H9 (cell line): ENCODE measurements at regions not wholly inside any gene's neighbourhood (a gene's known extent, or its start where the extent isn't known, plus 50 kb on each side); places are given as distances from the start of the nearest gene placed in this dataset.

Source experiments
- DNase-seq: peaks from one replicate; pipeline ENCODE4 v3.0.0-alpha.2; 2017
- H2AFZ ChIP-seq: one replicate; pipeline ENCODE4 v1.6.1; 2013; ENCODE audit warnings: mild to moderate bottlenecking, low read length, control low read depth, moderate library complexity
- H2AK5ac ChIP-seq: 2 replicates; pipeline ENCODE4 v1.6.1; 2013; ENCODE audit warnings: low read length, control low read depth, mixed read lengths; ENCODE audit not compliant: insufficient read length
- H2BK120ac ChIP-seq: one replicate; pipeline ENCODE4 v1.6.1; 2013; ENCODE audit warnings: low read depth, mild to moderate bottlenecking, low read length, control low read depth, inconsistent platforms; ENCODE audit not compliant: poor library complexity, severe bottlenecking
- H2BK12ac ChIP-seq: 2 replicates; pipeline ENCODE4 v1.6.1; 2013; ENCODE audit warnings: low read length, control low read depth, mixed read lengths, low read depth; ENCODE audit not compliant: insufficient read length
- H2BK15ac ChIP-seq: 2 replicates; pipeline ENCODE4 v1.6.1; 2013; ENCODE audit warnings: low read depth, low read length, control low read depth
- H2BK20ac ChIP-seq: one replicate; pipeline ENCODE4 v1.6.1; 2013; ENCODE audit warnings: low read depth, mild to moderate bottlenecking, low read length, control low read depth, inconsistent platforms; ENCODE audit not compliant: poor library complexity, severe bottlenecking
- H2BK5ac ChIP-seq: 2 replicates; pipeline ENCODE4 v1.6.1; 2013; ENCODE audit warnings: low read length, control low read depth, mixed read lengths; ENCODE audit not compliant: insufficient read length
- H3K14ac ChIP-seq: 2 replicates; pipeline ENCODE4 v1.6.1; 2013; ENCODE audit warnings: low read length, control low read depth; ENCODE audit not compliant: insufficient read depth
- H3K18ac ChIP-seq: 2 replicates; pipeline ENCODE4 v1.6.1; 2013; ENCODE audit warnings: low read depth, mild to moderate bottlenecking, mixed read lengths, low read length, control low read depth; ENCODE audit not compliant: insufficient read length
- H3K23ac ChIP-seq: 2 replicates; pipeline ENCODE4 v1.6.1; 2013; ENCODE audit warnings: low read length, control low read depth, mixed read lengths, low read depth; ENCODE audit not compliant: insufficient read length
- H3K23me2 ChIP-seq: 2 replicates; pipeline ENCODE4 v1.6.1; 2013; ENCODE audit warnings: low read depth, mild to moderate bottlenecking, mixed read lengths, low read length, control low read depth; ENCODE audit not compliant: insufficient read length, poor library complexity, severe bottlenecking
- H3K27ac ChIP-seq: 2 replicates; pipeline ENCODE4 v1.5.1; 2013; ENCODE audit warnings: low read length, control low read depth, mixed read lengths, low read depth; ENCODE audit not compliant: insufficient read length
- H3K27me3 ChIP-seq: 2 replicates; pipeline ENCODE4 v1.6.1; 2013; ENCODE audit warnings: low read length, control low read depth, inconsistent platforms; ENCODE audit not compliant: insufficient read depth
- H3K4ac ChIP-seq: 2 replicates; pipeline ENCODE4 v1.6.1; 2013; ENCODE audit warnings: low read depth, mild to moderate bottlenecking, control low read depth, inconsistent platforms, low read length, moderate library complexity
- H3K4me1 ChIP-seq: 2 replicates; pipeline ENCODE4 v1.6.1; 2013; ENCODE audit warnings: low read length, control low read depth, inconsistent platforms; ENCODE audit not compliant: insufficient read depth
- H3K4me2 ChIP-seq: 2 replicates; pipeline ENCODE4 v1.6.1; 2013; ENCODE audit warnings: low read length, control low read depth, mixed read lengths; ENCODE audit not compliant: insufficient read length, insufficient read depth
- H3K56ac ChIP-seq: 2 replicates; pipeline ENCODE4 v1.6.1; 2013; ENCODE audit warnings: low read depth, mild to moderate bottlenecking, mixed read lengths, low read length, control low read depth; ENCODE audit not compliant: insufficient read length
- H3K79me1 ChIP-seq: 2 replicates; pipeline ENCODE4 v1.6.1; 2013; ENCODE audit warnings: low read depth, mild to moderate bottlenecking, moderate library complexity, low read length, control low read depth, inconsistent platforms; ENCODE audit not compliant: insufficient read depth, poor library complexity, severe bottlenecking
- H3K79me2 ChIP-seq: 2 replicates; pipeline ENCODE4 v1.6.1; 2013; ENCODE audit warnings: low read length, control low read depth, inconsistent platforms; ENCODE audit not compliant: insufficient read depth
- H3K9ac ChIP-seq: 2 replicates; pipeline ENCODE4 v1.6.1; 2013; ENCODE audit warnings: low read length, control low read depth, mixed read lengths; ENCODE audit not compliant: insufficient read length; ENCODE audit errors: extremely low read depth
- H3K9me3 ChIP-seq: one replicate; pipeline ENCODE4 v1.6.1; 2013; ENCODE audit warnings: low read depth, low read length, inconsistent platforms; ENCODE audit not compliant: control insufficient read depth
- H3T11ph ChIP-seq: one replicate; pipeline ENCODE4 v1.6.1; 2013; ENCODE audit warnings: mild to moderate bottlenecking, low read length, control low read depth, inconsistent platforms
- H4K20me1 ChIP-seq: one replicate; pipeline ENCODE4 v1.6.1; 2013; ENCODE audit not compliant: control insufficient read depth, insufficient read length, insufficient read depth
- H4K5ac ChIP-seq: 2 replicates; pipeline ENCODE4 v1.6.1; 2013; ENCODE audit warnings: low read depth, mild to moderate bottlenecking, mixed read lengths, low read length, control low read depth; ENCODE audit not compliant: insufficient read length
- H4K8ac ChIP-seq: replicated peaks from 2 replicates; pipeline ENCODE4 v1.6.1; 2013; ENCODE audit warnings: low read length, control low read depth, mixed read lengths, low read depth; ENCODE audit not compliant: insufficient read length
- H4K91ac ChIP-seq: 2 replicates; pipeline ENCODE4 v1.6.1; 2013; ENCODE audit warnings: low read depth, mild to moderate bottlenecking, moderate library complexity, mixed read lengths, low read length, control low read depth; ENCODE audit not compliant: insufficient read length
- H3K27ac Mint-ChIP-seq, 3 experiments: 2 replicates in 2 of 3; 3 replicates in 1 of 3; pipeline ENCODE4 v1.8.0; 2020 to 2021; ENCODE audit warnings: mixed read lengths in 3 of 3, mild to moderate bottlenecking in 1 of 3, moderate library complexity in 1 of 3
- H3K27me3 Mint-ChIP-seq: 2 replicates; pipeline ENCODE4 v1.8.0; 2021; ENCODE audit warnings: low read depth, mild to moderate bottlenecking, moderate library complexity, mixed read lengths
- H3K36me3 Mint-ChIP-seq, 3 experiments: 2 replicates in 2 of 3; 3 replicates in 1 of 3; pipeline ENCODE4 v1.8.0; 2020 to 2021; ENCODE audit warnings: low read depth in 3 of 3, mixed read lengths in 3 of 3; ENCODE audit not compliant: insufficient read depth in 1 of 3
- H3K4me1 Mint-ChIP-seq, 2 experiments: 2 replicates each; pipeline ENCODE4 v1.8.0; 2020; ENCODE audit warnings: mixed read lengths in 2 of 2
- H3K4me3 Mint-ChIP-seq, 2 experiments: 2 replicates in 1 of 2; 3 replicates in 1 of 2; pipeline ENCODE4 v1.8.0; 2020 to 2021; ENCODE audit warnings: mild to moderate bottlenecking in 2 of 2, mixed read lengths in 2 of 2, moderate library complexity in 1 of 2
- H3K9me3 Mint-ChIP-seq, 2 experiments: 2 replicates in 1 of 2; 3 replicates in 1 of 2; pipeline ENCODE4 v1.8.0; 2020; ENCODE audit warnings: mild to moderate bottlenecking in 2 of 2, mixed read lengths in 2 of 2, moderate library complexity in 1 of 2
- WGBS: extraction: QIAGEN DNeasy Blood & Tissue Kit; methylation state at CpG from one replicate; pipeline ENCODE4 v1.1.7; 2013; ENCODE audit warnings: missing lambda C conversion rate, low lambda C conversion rate, mixed read lengths; ENCODE audit not compliant: insufficient read length; ENCODE audit errors: extremely low coverage; 5-methylcytosine and 5-hydroxymethylcytosine counted together
- TF ChIP-seq, protein P1 (sequence below): fragments of 200-600 bp; sonication (generic); conservative IDR thresholded peaks from 3 replicates; pipeline ENCODE4 v1.8.0; 2021; ENCODE audit warnings: antibody characterized with exemption, mild to moderate bottlenecking

DNA sequence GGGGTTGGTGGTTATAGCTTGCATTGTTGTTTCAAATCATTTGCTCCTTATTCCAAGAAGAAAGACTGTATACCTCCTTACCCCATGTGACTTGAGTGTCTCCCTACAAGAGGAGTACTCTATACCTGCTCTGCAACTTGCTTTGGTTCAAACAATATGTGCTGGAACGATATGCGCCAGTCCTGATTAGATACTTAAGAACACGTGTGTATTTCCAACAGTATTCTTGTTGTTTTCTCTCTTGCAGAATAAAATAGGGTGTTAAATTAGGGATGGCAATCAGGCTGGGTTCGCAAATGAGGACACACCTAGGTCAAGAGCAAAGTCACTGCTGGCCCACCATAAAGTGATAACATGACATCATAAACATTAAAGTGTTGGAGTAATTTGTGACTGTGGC is 895.0 kb upstream of the SLITRK1 start:
- no peak overlapping the region for H3K18ac ChIP-seq
- no peak overlapping the region for H3K4me2 ChIP-seq
- no peaks in the 10 kb centered on the region for H3K79me2 ChIP-seq
- Mint-ChIP-seq H3K4me3 (no peak overlapping the region), H3K27me3 (no peaks in the 10 kb centered on the region), H3K4me1 (no peaks in the 10 kb centered on the region), H3K9me3 (no peaks in the 10 kb centered on the region), H3K36me3 (no peaks in the 10 kb centered on the region), H3K27ac (no peak overlapping the region)
- no peak overlapping the region for H2BK15ac ChIP-seq
- no peak overlapping the region for H2BK120ac ChIP-seq
- no peaks in the 10 kb centered on the region for H3K79me1 ChIP-seq
- H2BK5ac ChIP-seq: no peak overlapping the region
- no peak for DNase-seq
- H3K9ac ChIP-seq: no peak overlapping the region
- no peaks in the 10 kb centered on the region for H3K27me3 ChIP-seq
- H4K20me1 ChIP-seq: no peaks in the 10 kb centered on the region
- no peak overlapping the region for H4K91ac ChIP-seq
- no peak overlapping the region for H4K5ac ChIP-seq
- H3K27ac ChIP-seq: no peak overlapping the region
- WGBS: no CpG with 5 or more reads among the region's 4 CpGs
- H2AK5ac ChIP-seq: no peak overlapping the region
- H3K4ac ChIP-seq: no peak overlapping the region
- no peaks in the 10 kb centered on the region for H3K9me3 ChIP-seq
- H3K56ac ChIP-seq: no peak overlapping the region
- no peak overlapping the region for H4K8ac ChIP-seq
- no peak overlapping the region for H2AFZ ChIP-seq
- H3K23ac ChIP-seq: no peak overlapping the region
- no peaks in the 10 kb centered on the region for H3K23me2 ChIP-seq
- H3K4me1 ChIP-seq: no peaks in the 10 kb centered on the region
- TF ChIP-seq, protein P1, sequence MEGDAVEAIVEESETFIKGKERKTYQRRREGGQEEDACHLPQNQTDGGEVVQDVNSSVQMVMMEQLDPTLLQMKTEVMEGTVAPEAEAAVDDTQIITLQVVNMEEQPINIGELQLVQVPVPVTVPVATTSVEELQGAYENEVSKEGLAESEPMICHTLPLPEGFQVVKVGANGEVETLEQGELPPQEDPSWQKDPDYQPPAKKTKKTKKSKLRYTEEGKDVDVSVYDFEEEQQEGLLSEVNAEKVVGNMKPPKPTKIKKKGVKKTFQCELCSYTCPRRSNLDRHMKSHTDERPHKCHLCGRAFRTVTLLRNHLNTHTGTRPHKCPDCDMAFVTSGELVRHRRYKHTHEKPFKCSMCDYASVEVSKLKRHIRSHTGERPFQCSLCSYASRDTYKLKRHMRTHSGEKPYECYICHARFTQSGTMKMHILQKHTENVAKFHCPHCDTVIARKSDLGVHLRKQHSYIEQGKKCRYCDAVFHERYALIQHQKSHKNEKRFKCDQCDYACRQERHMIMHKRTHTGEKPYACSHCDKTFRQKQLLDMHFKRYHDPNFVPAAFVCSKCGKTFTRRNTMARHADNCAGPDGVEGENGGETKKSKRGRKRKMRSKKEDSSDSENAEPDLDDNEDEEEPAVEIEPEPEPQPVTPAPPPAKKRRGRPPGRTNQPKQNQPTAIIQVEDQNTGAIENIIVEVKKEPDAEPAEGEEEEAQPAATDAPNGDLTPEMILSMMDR: no peak
- H3T11ph ChIP-seq: no peak overlapping the region
- no peak overlapping the region for H3K14ac ChIP-seq
- H2BK20ac ChIP-seq: no peak overlapping the region
- H2BK12ac ChIP-seq: no peak overlapping the region
